HEK293 (cell line): ENCODE measurements at regions not wholly inside any gene's neighbourhood (a gene's known extent, or its start where the extent isn't known, plus 50 kb on each side); places are given as distances from the start of the nearest gene placed in this dataset.

Source experiments
- CTCF ChIP-seq: fragments of 450-650 bp; formaldehyde crosslinking; IDR thresholded peaks from 2 replicates; pipeline ENCODE4 v1.5.1; 2016; ENCODE audit warnings: missing biosample characterization, missing genetic modification characterization
- HIC1 ChIP-seq: fragments of 450-650 bp; formaldehyde crosslinking; IDR thresholded peaks from 2 replicates; pipeline ENCODE4 v1.5.1; 2016; ENCODE audit warnings: missing biosample characterization, missing genetic modification characterization
- HOXC10 ChIP-seq: sonication (generic); formaldehyde crosslinking; IDR thresholded peaks from 2 replicates; pipeline ENCODE4 v1.8.1; 2023; ENCODE audit warnings: mild to moderate bottlenecking, missing genetic modification reagents
- KLF1 ChIP-seq: fragments of 450-650 bp; formaldehyde crosslinking; IDR thresholded peaks from 2 replicates; pipeline ENCODE4 v1.5.1; 2016; ENCODE audit warnings: missing biosample characterization, missing genetic modification characterization
- KLF7 ChIP-seq: fragments of 450-650 bp; formaldehyde crosslinking; IDR thresholded peaks from 2 replicates; pipeline ENCODE4 v1.5.1; 2016; ENCODE audit warnings: missing biosample characterization, missing genetic modification characterization, borderline replicate concordance
- ZBTB44 ChIP-seq: fragments of 450-650 bp; IDR thresholded peaks from 2 replicates; pipeline ENCODE4 v1.5.1; 2018; ENCODE audit warnings: missing biosample characterization, mild to moderate bottlenecking, missing genetic modification characterization
- ZBTB49 ChIP-seq: fragments of 450-650 bp; formaldehyde crosslinking; IDR thresholded peaks from 2 replicates; pipeline ENCODE4 v1.5.1; 2016; ENCODE audit warnings: missing biosample characterization, missing genetic modification characterization, low read depth
- ZFP41 ChIP-seq: fragments of 450-650 bp; formaldehyde crosslinking; IDR thresholded peaks from 2 replicates; pipeline ENCODE4 v1.5.1; 2016; ENCODE audit warnings: missing biosample characterization, missing genetic modification characterization, borderline replicate concordance
- ZNF157 ChIP-seq: fragments of 450-650 bp; formaldehyde crosslinking; IDR thresholded peaks from 2 replicates; pipeline ENCODE4 v1.5.1; 2016; ENCODE audit warnings: missing biosample characterization, missing genetic modification characterization
- ZNF24 ChIP-seq: fragments of 450-650 bp; formaldehyde crosslinking; IDR thresholded peaks from 2 replicates; pipeline ENCODE4 v1.5.1; 2016; ENCODE audit warnings: missing biosample characterization, missing genetic modification characterization
- ZNF280D ChIP-seq: fragments of 450-650 bp; formaldehyde crosslinking; IDR thresholded peaks from 2 replicates; pipeline ENCODE4 v1.5.1; 2016; ENCODE audit warnings: missing biosample characterization, missing genetic modification characterization
- ZNF350 ChIP-seq: fragments of 450-650 bp; formaldehyde crosslinking; IDR thresholded peaks from 2 replicates; pipeline ENCODE4 v1.5.0; 2017; ENCODE audit warnings: missing biosample characterization, mild to moderate bottlenecking, missing genetic modification characterization
- ZNF416 ChIP-seq: fragments of 450-650 bp; formaldehyde crosslinking; IDR thresholded peaks from 2 replicates; pipeline ENCODE4 v1.5.1; 2016; ENCODE audit warnings: missing biosample characterization, missing genetic modification characterization
- ZNF792 ChIP-seq: fragments of 450-650 bp; formaldehyde crosslinking; IDR thresholded peaks from 2 replicates; pipeline ENCODE4 v1.5.1; 2016; ENCODE audit warnings: missing biosample characterization, missing genetic modification characterization

- TF ChIP-seq CTCF (tag by site-specific recombination) (no peak), ZNF792 (tag by site-specific recombination) (no peak), ZBTB44 (no peak), KLF7 (no peak), ZNF280D (tag by site-specific recombination) (no peak), ZNF157 (tag by site-specific recombination) (no peak), HIC1 (tag by site-specific recombination) (no peak), ZNF350 (tag by site-specific recombination) (no peak), ZNF24 (tag by site-specific recombination) (no peak), KLF1 (tag by site-specific recombination) (no peak), ZNF416 (tag by site-specific recombination) (no peak), ZFP41 (tag by site-specific recombination) (no peak), HOXC10 (no peak), ZBTB49 (tag by site-specific recombination) (no peak)
Observed at GRCh38 chr5:2802693-2803365, 51.4 kb upstream of the IRX2 start.
